ENCODE measurements at regions not wholly inside any gene's neighbourhood (a gene's known extent, or its start where the extent isn't known, plus 50 kb on each side); places are given as distances from the start of the nearest gene placed in this dataset.
A peak's percentile ranks its signal among the peaks of the same experiment; 100 is the strongest.
"Not testable (repeated sequence)": the region's sequence is repeated elsewhere in the genome, so short reads cannot be mapped to it uniquely, and the experiment has no call there.

- Histone ChIP-seq H3K9me3 (ENCODE audit: low read length) (no peaks in the 10 kb centered on the region), H4K20me1 (ENCODE audit: insufficient read depth, low read length) (no peaks in the 10 kb centered on the region)
These were observed 102.1 kb downstream of the SHCBP1 start for GRCh38 chr16:46519063-46519462.

GRCh38 chr16:46496701-46497100, 124.5 kb downstream of the SHCBP1 start:
- Histone ChIP-seq H3K9me3 (ENCODE audit: low read length) (no peaks in the 10 kb centered on the region), H3K9me2 (ENCODE audit: low read depth, low read length) (no peaks in the 10 kb centered on the region)

More at GRCh38 chr16:46519063-46519462, 102.1 kb downstream of the SHCBP1 start:
- Histone ChIP-seq H3K4me3 (ENCODE audit: low read depth, low read length, poor library complexity, severe bottlenecking) (no peak overlapping the region), H3K4me1 (ENCODE audit: insufficient read depth, low read length, severe bottlenecking) (no peaks in the 10 kb centered on the region), H3K36me3 (ENCODE audit: insufficient read depth, low read length) (no peaks in the 10 kb centered on the region), H2AFZ (ENCODE audit: low read length) (no peak overlapping the region), H3K27ac (ENCODE audit: low read depth, low read length, poor library complexity, severe bottlenecking) (no peak overlapping the region), H3K9ac (ENCODE audit: low read length) (no peak overlapping the region), H3K79me2 (ENCODE audit: insufficient read depth, low read length) (no peaks in the 10 kb centered on the region), H3K9me2 (ENCODE audit: low read depth, low read length) (no peaks in the 10 kb centered on the region), H3K27me3 (ENCODE audit: insufficient read depth, low read length) (no peaks in the 10 kb centered on the region), H3F3A (ENCODE audit: insufficient read depth, low read length) (no peaks in the 10 kb centered on the region), H3K4me2 (ENCODE audit: low read length) (no peak overlapping the region)
- no peak for TF ChIP-seq EZH2 (IDR thresholded peaks at IDR 0.05; ENCODE audit: borderline replicate concordance, low read length)

GRCh38 chr16:46482895-46483294, 138.3 kb downstream of the SHCBP1 start:
- Histone ChIP-seq H4K20me1 (ENCODE audit: insufficient read depth, low read length) (no peaks in the 10 kb centered on the region), H3K4me2 (ENCODE audit: low read length) (no peak overlapping the region), H3K79me2 (ENCODE audit: insufficient read depth, low read length) (no peaks in the 10 kb centered on the region), H3K27ac (ENCODE audit: low read depth, low read length, poor library complexity, severe bottlenecking) (no peak overlapping the region), H2AFZ (ENCODE audit: low read length) (no peak overlapping the region), H3K4me3 (ENCODE audit: low read depth, low read length, poor library complexity, severe bottlenecking) (no peak overlapping the region), H3K9ac (ENCODE audit: low read length) (no peak overlapping the region), H3K4me1 (ENCODE audit: insufficient read depth, low read length, severe bottlenecking) (no peaks in the 10 kb centered on the region), H3K36me3 (ENCODE audit: insufficient read depth, low read length) (no peaks in the 10 kb centered on the region), H3K27me3 (ENCODE audit: insufficient read depth, low read length) (no peaks in the 10 kb centered on the region), H3K9me2 (ENCODE audit: low read depth, low read length) (no peaks in the 10 kb centered on the region), H3F3A (ENCODE audit: insufficient read depth, low read length) (no peaks in the 10 kb centered on the region), H3K9me3 (ENCODE audit: low read length) (no peaks in the 10 kb centered on the region)
- TF ChIP-seq CTCF (IDR thresholded peaks at IDR 0.05; ENCODE audit: low read length) (peak; percentile 37), EZH2 (IDR thresholded peaks at IDR 0.05; ENCODE audit: borderline replicate concordance, low read length) (no peak)

More at GRCh38 chr16:46496701-46497100, 124.5 kb downstream of the SHCBP1 start:
- Histone ChIP-seq H3K36me3 (ENCODE audit: insufficient read depth, low read length) (no peaks in the 10 kb centered on the region), H4K20me1 (ENCODE audit: insufficient read depth, low read length) (no peaks in the 10 kb centered on the region), H3K4me1 (ENCODE audit: insufficient read depth, low read length, severe bottlenecking) (no peaks in the 10 kb centered on the region), H3K79me2 (ENCODE audit: insufficient read depth, low read length) (no peaks in the 10 kb centered on the region), H3K4me3 (ENCODE audit: low read depth, low read length, poor library complexity, severe bottlenecking) (no peak overlapping the region), H3K27ac (ENCODE audit: low read depth, low read length, poor library complexity, severe bottlenecking) (no peak overlapping the region), H3K4me2 (ENCODE audit: low read length) (no peak overlapping the region), H3K27me3 (ENCODE audit: insufficient read depth, low read length) (no peaks in the 10 kb centered on the region), H3K9ac (ENCODE audit: low read length) (no peak overlapping the region), H2AFZ (ENCODE audit: low read length) (no peak overlapping the region), H3F3A (ENCODE audit: insufficient read depth, low read length) (no peaks in the 10 kb centered on the region)
- TF ChIP-seq EZH2 (IDR thresholded peaks at IDR 0.05; ENCODE audit: borderline replicate concordance, low read length): no peak
- no peak for TF ChIP-seq CTCF (IDR thresholded peaks at IDR 0.05; ENCODE audit: low read length)

- Histone ChIP-seq H3K4me3 (ENCODE audit: low read depth, low read length, poor library complexity, severe bottlenecking) (no peak overlapping the region), H3K27ac (ENCODE audit: low read depth, low read length, poor library complexity, severe bottlenecking) (no peak overlapping the region), H3K4me2 (ENCODE audit: low read length) (no peak overlapping the region), H3K79me2 (ENCODE audit: insufficient read depth, low read length) (no peaks in the 10 kb centered on the region), H2AFZ (ENCODE audit: low read length) (no peak overlapping the region), H3F3A (ENCODE audit: insufficient read depth, low read length) (no peaks in the 10 kb centered on the region), H3K9ac (ENCODE audit: low read length) (no peak overlapping the region), H3K4me1 (ENCODE audit: insufficient read depth, low read length, severe bottlenecking) (no peaks in the 10 kb centered on the region), H3K9me2 (ENCODE audit: low read depth, low read length) (no peaks in the 10 kb centered on the region), H4K20me1 (ENCODE audit: insufficient read depth, low read length) (no peaks in the 10 kb centered on the region), H3K36me3 (ENCODE audit: insufficient read depth, low read length) (no peaks in the 10 kb centered on the region), H3K27me3 (ENCODE audit: insufficient read depth, low read length) (no peaks in the 10 kb centered on the region), H3K9me3 (ENCODE audit: low read length) (no peaks in the 10 kb centered on the region)
- TF ChIP-seq EZH2 (IDR thresholded peaks at IDR 0.05; ENCODE audit: borderline replicate concordance, low read length) (no peak), CTCF (IDR thresholded peaks at IDR 0.05; ENCODE audit: low read length) (no peak)
These were observed 154.9 kb downstream of the SHCBP1 start for GRCh38 chr16:46466239-46466638.

GRCh38 chr16:46454801-46455200, 166.4 kb downstream of the SHCBP1 start:
- not testable (repeated sequence) for H3K9me2 ChIP-seq (ENCODE audit: low read depth, low read length); H3K27ac ChIP-seq (ENCODE audit: low read depth, low read length, poor library complexity, severe bottlenecking); H3K27me3 ChIP-seq (ENCODE audit: insufficient read depth, low read length); H3K9ac ChIP-seq (ENCODE audit: low read length); H4K20me1 ChIP-seq (ENCODE audit: insufficient read depth, low read length); H3K9me3 ChIP-seq (ENCODE audit: low read length); H2AFZ ChIP-seq (ENCODE audit: low read length); H3K79me2 ChIP-seq (ENCODE audit: insufficient read depth, low read length); H3K4me2 ChIP-seq (ENCODE audit: low read length); H3F3A ChIP-seq (ENCODE audit: insufficient read depth, low read length); H3K4me1 ChIP-seq (ENCODE audit: insufficient read depth, low read length, severe bottlenecking); H3K36me3 ChIP-seq (ENCODE audit: insufficient read depth, low read length); H3K4me3 ChIP-seq (ENCODE audit: low read depth, low read length, poor library complexity, severe bottlenecking)
